ENCODE measurements at regions not wholly inside any gene's neighbourhood (a gene's known extent, or its start where the extent isn't known, plus 50 kb on each side); places are given as distances from the start of the nearest gene placed in this dataset.

DNA sequence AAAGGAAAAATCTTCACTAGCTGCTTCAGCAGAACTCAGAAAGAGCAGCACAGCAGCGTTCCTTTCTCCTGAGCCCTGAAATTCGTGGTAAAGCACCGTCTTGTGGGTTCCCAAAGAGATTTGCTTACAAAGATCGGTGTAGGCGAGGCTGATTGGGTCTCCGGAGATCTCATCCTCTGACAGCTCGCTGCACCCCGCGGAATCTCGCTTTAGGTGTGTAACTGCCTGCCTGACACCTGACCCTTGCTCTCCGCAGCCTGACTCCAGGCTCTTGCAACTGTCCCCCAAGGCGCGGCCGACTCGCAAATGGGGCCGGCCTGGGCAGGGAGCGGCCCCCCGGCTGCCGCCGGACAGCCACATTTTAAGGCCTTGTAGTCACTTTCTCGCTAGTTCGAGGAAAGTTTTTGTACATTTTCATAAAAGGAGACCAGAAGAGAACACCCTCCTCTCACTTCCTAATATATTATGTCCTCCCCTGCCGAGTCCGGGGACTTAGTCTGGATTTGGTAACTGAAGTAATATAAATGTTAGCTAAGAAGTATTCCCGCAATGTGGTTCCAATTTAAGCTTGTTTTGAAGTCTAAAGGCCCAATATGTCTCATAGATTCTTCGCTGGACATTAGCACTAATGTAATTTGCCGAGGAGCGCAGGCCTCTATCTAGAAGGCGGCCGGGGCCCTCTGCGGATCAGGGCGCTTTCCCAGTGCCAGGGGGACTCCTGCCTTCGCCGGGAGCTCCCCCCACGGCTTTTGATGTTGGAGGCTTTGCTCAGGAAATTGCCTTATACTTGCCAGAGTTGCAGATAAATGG, 177.3 kb upstream of the CDKN3 start:
- no peak overlapping the region for H3K9ac ChIP-seq (ENCODE audit: low read length)
- H3K27ac ChIP-seq (ENCODE audit: low read depth, low read length) = no peak overlapping the region

GRCh38 chr14:54220071-54220703, 176.6 kb upstream of the CDKN3 start:
- Histone ChIP-seq H3K27me3 (ENCODE audit: control insufficient read depth in 1 of 2, insufficient read depth in 2 of 2, low read length in 2 of 2) (peaks cover 0 to 6% of the 10 kb centered on the region in 2 donors), H3K4me3 (ENCODE audit: low read depth in 1 of 2, low read length in 2 of 2) (peak overlapping the region in 1 of 2 donors; percentile 45), H3K9me3 (ENCODE audit: low read length) (no peaks in the 10 kb centered on the region), H3K9ac (ENCODE audit: low read length) (no peak overlapping the region), H3K27ac (ENCODE audit: low read depth, low read length) (no peak overlapping the region), H3K36me3 (ENCODE audit: insufficient read depth, low read length) (no peaks in the 10 kb centered on the region), H3K4me1 (ENCODE audit: insufficient read depth, low read length) (no peaks in the 10 kb centered on the region)

More for the DNA sequence above, 177.3 kb upstream of the CDKN3 start:
- H3K4me3 ChIP-seq (ENCODE audit: low read depth in 1 of 2, low read length in 2 of 2) = no peak overlapping the region
- no peaks in the 10 kb centered on the region for H3K9me3 ChIP-seq (ENCODE audit: low read length)
- H3K4me1 ChIP-seq (ENCODE audit: insufficient read depth, low read length) = no peaks in the 10 kb centered on the region
- H3K27me3 ChIP-seq (ENCODE audit: control insufficient read depth in 1 of 2, insufficient read depth in 2 of 2, low read length in 2 of 2) = peaks cover 0 to 6% of the 10 kb centered on the region in 2 donors
- no peaks in the 10 kb centered on the region for H3K36me3 ChIP-seq (ENCODE audit: insufficient read depth, low read length)

GRCh38 chr14:54220704-54221431, 175.9 kb upstream of the CDKN3 start:
- no peak overlapping the region for H3K27ac ChIP-seq (ENCODE audit: low read depth, low read length)
- H3K4me1 ChIP-seq (ENCODE audit: insufficient read depth, low read length) = no peaks in the 10 kb centered on the region
- no peaks in the 10 kb centered on the region for H3K9me3 ChIP-seq (ENCODE audit: low read length)
- peak overlapping the region in 1 of 2 donors; percentile 45 for H3K4me3 ChIP-seq (ENCODE audit: low read depth in 1 of 2, low read length in 2 of 2)
- H3K9ac ChIP-seq (ENCODE audit: low read length) = no peak overlapping the region
- H3K27me3 ChIP-seq (ENCODE audit: control insufficient read depth in 1 of 2, insufficient read depth in 2 of 2, low read length in 2 of 2) = peaks cover 0 to 6% of the 10 kb centered on the region in 2 donors
- H3K36me3 ChIP-seq (ENCODE audit: insufficient read depth, low read length) = no peaks in the 10 kb centered on the region

- H3K9me3 ChIP-seq (ENCODE audit: low read length) = no peaks in the 10 kb centered on the region
- no peaks in the 10 kb centered on the region for H3K36me3 ChIP-seq (ENCODE audit: insufficient read depth, low read length)
- H3K4me1 ChIP-seq (ENCODE audit: insufficient read depth, low read length) = no peaks in the 10 kb centered on the region
- H3K4me3 ChIP-seq (ENCODE audit: low read depth in 1 of 2, low read length in 2 of 2) = no peak overlapping the region
- peaks cover 0 to 6% of the 10 kb centered on the region in 2 donors for H3K27me3 ChIP-seq (ENCODE audit: control insufficient read depth in 1 of 2, insufficient read depth in 2 of 2, low read length in 2 of 2)
- no peak overlapping the region for H3K27ac ChIP-seq (ENCODE audit: low read depth, low read length)
- H3K9ac ChIP-seq (ENCODE audit: low read length) = no peak overlapping the region
Observed at GRCh38 chr14:54221432-54221803, 175.4 kb upstream of the CDKN3 start.

DNA sequence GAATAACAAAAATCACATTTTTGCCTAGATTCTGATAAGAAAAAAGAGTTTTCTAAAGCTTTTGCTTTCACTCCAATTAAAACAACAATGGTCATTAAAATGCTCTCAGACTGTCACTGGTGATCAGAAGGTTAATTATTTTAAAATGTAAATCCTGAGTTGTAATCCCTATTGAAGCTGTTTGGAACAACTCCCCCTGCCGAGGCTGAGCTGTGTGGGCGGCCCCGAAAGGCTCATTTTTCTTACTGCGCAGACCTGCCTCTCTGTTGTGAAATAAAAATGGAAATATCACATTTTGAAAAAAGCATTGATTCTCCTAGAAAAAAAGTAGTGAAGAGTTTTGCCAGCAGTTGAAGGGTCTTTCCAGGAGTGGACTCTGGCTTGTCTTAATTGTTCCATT, 174.8 kb upstream of the CDKN3 start:
- H3K4me1 ChIP-seq (ENCODE audit: insufficient read depth, low read length) = no peaks in the 10 kb centered on the region
- H3K27me3 ChIP-seq (ENCODE audit: control insufficient read depth in 1 of 2, insufficient read depth in 2 of 2, low read length in 2 of 2) = peaks cover 0 to 6% of the 10 kb centered on the region in 2 donors
- H3K27ac ChIP-seq (ENCODE audit: low read depth, low read length) = no peak overlapping the region

DNA sequence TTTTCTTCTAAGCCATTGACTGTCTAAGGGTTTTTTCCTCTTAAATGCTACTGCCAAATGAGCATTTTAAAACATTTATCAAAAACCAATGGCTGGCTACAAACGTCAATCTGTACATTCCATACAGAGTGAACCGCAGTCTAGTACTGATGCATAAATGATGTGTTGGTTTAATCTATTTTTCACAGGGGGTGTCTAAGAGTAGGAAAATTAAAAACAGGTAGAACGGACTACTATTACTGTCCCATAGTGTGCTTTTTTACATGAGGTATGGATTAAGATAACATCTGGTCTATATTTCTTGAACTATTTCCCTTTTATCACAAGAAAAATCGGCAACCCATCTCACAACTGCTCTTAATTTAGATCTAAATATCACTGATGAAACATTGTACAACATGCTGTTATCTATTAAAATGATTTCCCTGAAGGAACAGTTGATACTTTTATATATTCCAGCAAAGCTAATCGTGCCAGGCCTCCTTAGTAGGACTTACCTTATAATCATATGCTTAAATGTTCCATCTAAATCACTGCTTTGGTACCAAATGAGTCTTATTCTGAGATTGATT, 172.9 kb upstream of the CDKN3 start:
- Histone ChIP-seq H3K4me1 (ENCODE audit: insufficient read depth, low read length) (no peaks in the 10 kb centered on the region), H3K4me3 (ENCODE audit: low read depth in 1 of 2, low read length in 2 of 2) (no peak overlapping the region), H3K36me3 (ENCODE audit: insufficient read depth, low read length) (no peaks in the 10 kb centered on the region), H3K9ac (ENCODE audit: low read length) (no peak overlapping the region), H3K9me3 (ENCODE audit: low read length) (no peaks in the 10 kb centered on the region), H3K27ac (ENCODE audit: low read depth, low read length) (no peak overlapping the region), H3K27me3 (ENCODE audit: control insufficient read depth in 1 of 2, insufficient read depth in 2 of 2, low read length in 2 of 2) (peaks cover 0 to 6% of the 10 kb centered on the region in 2 donors)

More for the DNA sequence above, 174.8 kb upstream of the CDKN3 start:
- Histone ChIP-seq H3K4me3 (ENCODE audit: low read depth in 1 of 2, low read length in 2 of 2) (no peak overlapping the region), H3K9me3 (ENCODE audit: low read length) (no peaks in the 10 kb centered on the region), H3K9ac (ENCODE audit: low read length) (no peak overlapping the region), H3K36me3 (ENCODE audit: insufficient read depth, low read length) (no peaks in the 10 kb centered on the region)

GRCh38 chr14:54225457-54226060, 171.2 kb upstream of the CDKN3 start:
- Histone ChIP-seq H3K36me3 (ENCODE audit: insufficient read depth, low read length) (no peaks in the 10 kb centered on the region), H3K4me3 (ENCODE audit: low read depth in 1 of 2, low read length in 2 of 2) (no peak overlapping the region), H3K27me3 (ENCODE audit: control insufficient read depth in 1 of 2, insufficient read depth in 2 of 2, low read length in 2 of 2) (peaks cover 0 to 3% of the 10 kb centered on the region in 2 donors), H3K27ac (ENCODE audit: low read depth, low read length) (no peak overlapping the region), H3K9ac (ENCODE audit: low read length) (no peak overlapping the region), H3K4me1 (ENCODE audit: insufficient read depth, low read length) (no peaks in the 10 kb centered on the region), H3K9me3 (ENCODE audit: low read length) (no peaks in the 10 kb centered on the region)

- H3K9ac ChIP-seq (ENCODE audit: low read length) = no peak overlapping the region
- H3K27me3 ChIP-seq (ENCODE audit: control insufficient read depth in 1 of 2, insufficient read depth in 2 of 2, low read length in 2 of 2) = no peaks in the 10 kb centered on the region
- no peaks in the 10 kb centered on the region for H3K36me3 ChIP-seq (ENCODE audit: insufficient read depth, low read length)
- no peak overlapping the region for H3K4me3 ChIP-seq (ENCODE audit: low read depth in 1 of 2, low read length in 2 of 2)
- no peaks in the 10 kb centered on the region for H3K4me1 ChIP-seq (ENCODE audit: insufficient read depth, low read length)
- no peaks in the 10 kb centered on the region for H3K9me3 ChIP-seq (ENCODE audit: low read length)
- H3K27ac ChIP-seq (ENCODE audit: low read depth, low read length) = no peak overlapping the region
Observed at GRCh38 chr14:54226103-54226502, 170.7 kb upstream of the CDKN3 start.

GRCh38 chr14:54226558-54226957, 170.2 kb upstream of the CDKN3 start:
- no peaks in the 10 kb centered on the region for H3K4me1 ChIP-seq (ENCODE audit: insufficient read depth, low read length)

DNA sequence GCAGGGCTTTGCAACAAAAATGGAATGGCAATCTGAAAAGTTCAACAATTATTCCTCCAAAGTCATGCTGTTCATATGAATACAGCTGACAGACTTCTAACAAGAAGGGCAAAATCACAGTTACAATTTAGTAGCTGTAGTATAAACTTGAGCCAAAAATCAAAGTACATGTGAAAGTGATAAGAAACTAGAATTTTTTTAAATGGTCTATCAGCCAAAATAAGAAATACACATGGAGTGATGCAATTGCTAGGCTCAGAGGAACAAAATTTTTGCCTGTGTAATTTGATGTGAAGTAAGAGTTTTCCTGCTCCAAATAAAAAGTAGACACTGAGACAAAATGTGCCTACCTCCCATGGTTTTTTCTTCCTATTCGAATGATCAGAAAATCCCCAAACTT, 167.7 kb upstream of the CDKN3 start:
- H3K9ac ChIP-seq (ENCODE audit: low read length) = no peak overlapping the region

More at GRCh38 chr14:54226558-54226957, 170.2 kb upstream of the CDKN3 start:
- no peaks in the 10 kb centered on the region for H3K36me3 ChIP-seq (ENCODE audit: insufficient read depth, low read length)
- no peak overlapping the region for H3K27ac ChIP-seq (ENCODE audit: low read depth, low read length)
- H3K27me3 ChIP-seq (ENCODE audit: control insufficient read depth in 1 of 2, insufficient read depth in 2 of 2, low read length in 2 of 2) = no peaks in the 10 kb centered on the region
- H3K9me3 ChIP-seq (ENCODE audit: low read length) = no peaks in the 10 kb centered on the region
- no peak overlapping the region for H3K9ac ChIP-seq (ENCODE audit: low read length)
- no peak overlapping the region for H3K4me3 ChIP-seq (ENCODE audit: low read depth in 1 of 2, low read length in 2 of 2)

DNA sequence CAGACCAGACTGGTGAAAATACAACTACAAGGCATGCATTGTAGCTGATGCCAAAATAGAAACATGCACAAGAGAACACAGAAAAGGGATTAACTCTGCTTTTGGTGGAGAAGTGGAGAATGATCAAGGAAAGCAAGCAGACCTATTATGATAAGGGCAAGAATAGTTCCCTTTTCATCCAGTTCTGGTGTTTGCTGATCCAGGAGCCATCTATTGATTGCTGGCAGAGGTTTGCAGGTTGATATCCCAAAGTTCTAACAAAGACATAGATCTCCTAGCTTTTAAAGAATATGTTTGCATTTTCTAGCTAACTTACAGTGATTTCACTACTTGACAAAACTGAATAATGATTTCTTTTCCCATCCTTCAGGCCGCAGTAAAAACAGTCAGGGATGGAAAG, 166.2 kb upstream of the CDKN3 start:
- Histone ChIP-seq H3K27ac (ENCODE audit: low read depth, low read length) (no peak overlapping the region), H3K9me3 (ENCODE audit: low read length) (no peaks in the 10 kb centered on the region), H3K4me3 (ENCODE audit: low read depth in 1 of 2, low read length in 2 of 2) (no peak overlapping the region), H3K9ac (ENCODE audit: low read length) (no peak overlapping the region), H3K4me1 (ENCODE audit: insufficient read depth, low read length) (no peaks in the 10 kb centered on the region), H3K27me3 (ENCODE audit: control insufficient read depth in 1 of 2, insufficient read depth in 2 of 2, low read length in 2 of 2) (no peaks in the 10 kb centered on the region), H3K36me3 (ENCODE audit: insufficient read depth, low read length) (no peaks in the 10 kb centered on the region)

More for the DNA sequence above, 167.7 kb upstream of the CDKN3 start:
- no peaks in the 10 kb centered on the region for H3K36me3 ChIP-seq (ENCODE audit: insufficient read depth, low read length)
- no peaks in the 10 kb centered on the region for H3K4me1 ChIP-seq (ENCODE audit: insufficient read depth, low read length)
- no peak overlapping the region for H3K27ac ChIP-seq (ENCODE audit: low read depth, low read length)
- no peaks in the 10 kb centered on the region for H3K9me3 ChIP-seq (ENCODE audit: low read length)
- no peak overlapping the region for H3K4me3 ChIP-seq (ENCODE audit: low read depth in 1 of 2, low read length in 2 of 2)
- H3K27me3 ChIP-seq (ENCODE audit: control insufficient read depth in 1 of 2, insufficient read depth in 2 of 2, low read length in 2 of 2) = no peaks in the 10 kb centered on the region
